Vagina (tissue), 2 donors: ENCODE measurements at regions not wholly inside any gene's neighbourhood (a gene's known extent, or its start where the extent isn't known, plus 50 kb on each side); places are given as distances from the start of the nearest gene placed in this dataset.

ENCODE experiments used
- CTCF ChIP-seq, 3 experiments: fragments of 450-650 bp in 2 of 3; fragments of 200-600 bp in 1 of 3; sonication (generic) in 1 of 3; IDR thresholded peaks; one replicate each; pipeline ENCODE4 v1.5.1; 2017 to 2019; ENCODE audit warnings: antibody characterized with exemption in 3 of 3, mild to moderate bottlenecking in 2 of 3, moderate library complexity in 2 of 3
- POLR2A ChIP-seq, 2 donors: fragments of 450-650 bp; IDR thresholded peaks; one replicate each; pipeline ENCODE4 v1.6.1; 2017; ENCODE audit warnings: antibody characterized with exemption in 2 of 2, mild to moderate bottlenecking in 2 of 2, moderate library complexity in 2 of 2

GRCh38 chr1:192445839-192446489 is 129.2 kb downstream of the RGS21 start:
- TF ChIP-seq CTCF (IDR thresholded peaks at IDR 0.05) (peak; percentile 69 to 71 (median 71)), POLR2A (IDR thresholded peaks at IDR 0.05) (no peak)
